Suprapubic skin (tissue), 4 donors: ENCODE measurements at regions not wholly inside any gene's neighbourhood (a gene's known extent, or its start where the extent isn't known, plus 50 kb on each side); places are given as distances from the start of the nearest gene placed in this dataset.

ENCODE experiments used
- DNase-seq, 2 donors: peaks; one replicate each; pipeline ENCODE4 v3.0.0-alpha.2; 2019; ENCODE audit warnings: low spot score in 2 of 2
- H3K27ac ChIP-seq: fragments of 200-600 bp; sonication (generic); one replicate; pipeline ENCODE4 v1.5.1; 2019
- H3K27me3 ChIP-seq: fragments of 200-600 bp; sonication (generic); one replicate; pipeline ENCODE4 v1.5.1; 2019
- H3K36me3 ChIP-seq: fragments of 200-600 bp; sonication (generic); one replicate; pipeline ENCODE4 v1.5.1; 2019
- H3K4me1 ChIP-seq: fragments of 200-600 bp; sonication (generic); one replicate; pipeline ENCODE4 v1.5.1; 2019
- H3K4me3 ChIP-seq: fragments of 200-600 bp; sonication (generic); one replicate; pipeline ENCODE4 v1.5.1; 2019; ENCODE audit warnings: mild to moderate bottlenecking
- H3K9me3 ChIP-seq: fragments of 200-600 bp; sonication (generic); one replicate; pipeline ENCODE4 v1.5.1; 2019
- CTCF ChIP-seq, 2 donors: fragments of 200-600 bp in 1 of 2; fragments of 450-650 bp in 1 of 2; sonication (generic) in 1 of 2; IDR thresholded peaks; one replicate each; pipeline ENCODE4 v1.5.1; 2016 to 2019; ENCODE audit warnings: antibody characterized with exemption in 2 of 2, mild to moderate bottlenecking in 1 of 2, moderate library complexity in 1 of 2
- EP300 ChIP-seq: sonication (generic); formaldehyde crosslinking; IDR thresholded peaks from one replicate; pipeline ENCODE4 v1.6.1; 2017; ENCODE audit warnings: antibody characterized with exemption
- POLR2A ChIP-seq, 2 donors: fragments of 450-650 bp; IDR thresholded peaks; one replicate each; pipeline ENCODE4 v1.6.1; 2017; ENCODE audit warnings: antibody characterized with exemption in 2 of 2, mild to moderate bottlenecking in 2 of 2, moderate library complexity in 2 of 2
- POLR2AphosphoS5 ChIP-seq, 3 donors: sonication (generic); formaldehyde crosslinking; IDR thresholded peaks; one replicate each; pipeline ENCODE4 v1.6.1; 2017; ENCODE audit warnings: antibody characterized with exemption in 3 of 3
- WGBS: methylation state at CpG from one replicate; pipeline ENCODE4 v1.1.5; 2018; 5-methylcytosine and 5-hydroxymethylcytosine counted together

- Histone ChIP-seq H3K4me1 (no peaks in the 10 kb centered on the region), H3K4me3 (no peak overlapping the region), H3K9me3 (no peaks in the 10 kb centered on the region), H3K27me3 (no peaks in the 10 kb centered on the region), H3K36me3 (no peaks in the 10 kb centered on the region), H3K27ac (no peak overlapping the region)
- DNase-seq, result no peak
- no peak for TF ChIP-seq POLR2AphosphoS5 (IDR thresholded peaks at IDR 0.05)
- no peak for TF ChIP-seq EP300
- TF ChIP-seq POLR2A (IDR thresholded peaks at IDR 0.05), result no peak
- no peak for TF ChIP-seq CTCF (IDR thresholded peaks at IDR 0.05)
- WGBS, result 84% methylated on average over 3 of the region's 3 CpGs
These were observed 109.6 kb upstream of the SLC38A4 start for GRCh38 chr12:46935271-46935847.

DNA sequence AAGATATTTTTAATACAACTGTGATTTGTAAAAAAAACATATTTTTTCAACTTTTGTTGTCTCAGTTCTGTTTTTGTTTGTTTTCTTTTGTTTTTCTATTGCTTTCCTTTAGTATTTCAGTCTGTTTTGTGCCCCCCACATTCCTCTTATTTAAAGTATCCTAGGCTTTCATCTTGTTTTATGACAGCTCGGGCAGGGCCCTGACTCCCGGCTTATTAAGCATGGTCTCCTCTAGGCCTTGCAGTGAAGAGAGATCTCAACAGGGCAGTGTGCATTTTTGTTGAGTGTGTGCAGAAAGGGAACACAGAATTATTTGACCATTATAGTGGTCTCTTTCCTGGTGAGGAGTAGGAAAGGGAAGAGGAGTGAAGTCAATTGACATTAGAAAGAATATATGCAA is 110.2 kb upstream of the SLC38A4 start:
- Histone ChIP-seq H3K9me3 (no peaks in the 10 kb centered on the region), H3K27ac (no peak overlapping the region), H3K4me3 (no peak overlapping the region), H3K4me1 (no peaks in the 10 kb centered on the region), H3K36me3 (no peaks in the 10 kb centered on the region), H3K27me3 (no peaks in the 10 kb centered on the region)
- DNase-seq, result no peak
- 38% methylated on average over 2 of the region's 2 CpGs for WGBS
- no peak for TF ChIP-seq EP300
- no peak for TF ChIP-seq CTCF (IDR thresholded peaks at IDR 0.05)
- no peak for TF ChIP-seq POLR2A (IDR thresholded peaks at IDR 0.05)
- TF ChIP-seq POLR2AphosphoS5 (IDR thresholded peaks at IDR 0.05), result no peak

GRCh38 chr12:46938071-46938678 is 112.4 kb upstream of the SLC38A4 start:
- H3K9me3 ChIP-seq, result no peaks in the 10 kb centered on the region
- no peak for DNase-seq
- H3K27ac ChIP-seq, result no peak overlapping the region
- no peaks in the 10 kb centered on the region for H3K36me3 ChIP-seq
- H3K27me3 ChIP-seq, result no peaks in the 10 kb centered on the region
- no peak overlapping the region for H3K4me3 ChIP-seq
- TF ChIP-seq EP300 (no peak), CTCF (IDR thresholded peaks at IDR 0.05) (no peak), POLR2AphosphoS5 (IDR thresholded peaks at IDR 0.05) (no peak), POLR2A (IDR thresholded peaks at IDR 0.05) (no peak)
- H3K4me1 ChIP-seq, result no peaks in the 10 kb centered on the region
- WGBS, result 78% methylated on average over 4 of the region's 4 CpGs

DNA sequence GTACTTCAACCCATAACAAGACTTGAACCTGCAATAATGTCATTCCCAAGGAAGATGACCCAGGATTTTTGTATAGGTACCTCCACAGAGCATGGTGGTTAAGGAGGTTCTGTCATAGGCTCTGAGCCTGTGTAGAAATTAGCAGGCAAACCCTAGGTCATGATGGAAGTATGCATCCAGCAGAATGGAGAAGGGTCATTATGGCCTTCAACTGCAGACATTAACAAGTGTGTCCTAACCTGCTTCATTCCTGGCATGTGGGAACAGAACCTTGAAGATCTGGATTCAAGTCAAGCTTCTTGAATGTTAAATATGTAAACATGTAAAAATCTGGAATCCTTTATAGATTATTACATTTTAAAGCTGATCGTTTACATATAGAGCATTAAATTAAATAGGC is 116.2 kb upstream of the SLC38A4 start:
- no peak for TF ChIP-seq CTCF (IDR thresholded peaks at IDR 0.05)
- no peak for TF ChIP-seq EP300
- TF ChIP-seq POLR2A (IDR thresholded peaks at IDR 0.05), result no peak
- TF ChIP-seq POLR2AphosphoS5 (IDR thresholded peaks at IDR 0.05), result no peak
- WGBS, result 51% methylated on average over 1 of the region's 1 CpG
- no peak overlapping the region for H3K27ac ChIP-seq
- no peaks in the 10 kb centered on the region for H3K9me3 ChIP-seq
- H3K4me1 ChIP-seq, result no peaks in the 10 kb centered on the region
- no peak overlapping the region for H3K4me3 ChIP-seq
- DNase-seq, result no peak
- H3K27me3 ChIP-seq, result no peaks in the 10 kb centered on the region
- no peaks in the 10 kb centered on the region for H3K36me3 ChIP-seq

DNA sequence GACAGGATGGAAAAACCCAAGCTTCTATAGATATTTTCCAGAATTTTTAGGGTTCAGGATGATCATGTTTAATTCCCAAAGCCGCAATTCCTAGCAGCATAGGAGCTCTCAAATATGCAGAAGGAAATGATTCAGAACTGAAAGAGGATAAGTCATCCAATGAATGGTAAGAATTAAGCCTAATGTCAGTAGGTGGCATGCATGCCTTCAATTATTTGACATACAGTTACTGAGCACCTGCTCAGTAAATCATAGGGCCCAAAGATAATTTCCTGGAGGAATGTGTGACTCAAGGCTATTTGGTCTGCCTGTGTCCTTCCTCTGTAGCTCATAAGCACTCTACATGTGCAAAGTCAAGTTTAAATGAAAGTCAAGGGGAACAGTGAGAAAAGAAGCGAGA is 116.8 kb upstream of the SLC38A4 start:
- Histone ChIP-seq H3K4me1 (no peaks in the 10 kb centered on the region), H3K27ac (no peak overlapping the region), H3K4me3 (no peak overlapping the region), H3K9me3 (no peaks in the 10 kb centered on the region), H3K36me3 (no peaks in the 10 kb centered on the region), H3K27me3 (no peaks in the 10 kb centered on the region)
- 88% methylated on average over 2 of the region's 2 CpGs for WGBS
- no peak for DNase-seq
- no peak for TF ChIP-seq POLR2A (IDR thresholded peaks at IDR 0.05)
- no peak for TF ChIP-seq POLR2AphosphoS5 (IDR thresholded peaks at IDR 0.05)
- TF ChIP-seq CTCF (IDR thresholded peaks at IDR 0.05), result no peak
- TF ChIP-seq EP300, result no peak
